MM.1S (cell line): ENCODE measurements at regions not wholly inside any gene's neighbourhood (a gene's known extent, or its start where the extent isn't known, plus 50 kb on each side); places are given as distances from the start of the nearest gene placed in this dataset.

Experiments
- DNase-seq: peaks from one replicate; pipeline ENCODE4 v3.0.0-alpha.2; 2015
- H2AFZ ChIP-seq: fragments of 300-600 bp; sonication (generic); 2 replicates; pipeline ENCODE4 v1.6.0; 2016; ENCODE audit warnings: antibody characterized with exemption, low read length
- H3F3A ChIP-seq: fragments of 300-600 bp; sonication (generic); 2 replicates; pipeline ENCODE4 v1.6.1; 2016; ENCODE audit warnings: mild to moderate bottlenecking, antibody characterized with exemption, low read length, moderate library complexity, mixed read lengths; ENCODE audit not compliant: insufficient read depth
- H3K27ac ChIP-seq: fragments of 300-600 bp; sonication (generic); 2 replicates; pipeline ENCODE4 v1.5.1; 2016; ENCODE audit warnings: mild to moderate bottlenecking, low read length
- H3K27me3 ChIP-seq: fragments of 300-600 bp; sonication (generic); replicated peaks from 2 replicates; pipeline ENCODE4 v1.6.0; 2016; ENCODE audit warnings: low read length; ENCODE audit not compliant: insufficient read depth
- H3K36me3 ChIP-seq: fragments of 300-600 bp; sonication (generic); replicated peaks from 2 replicates; pipeline ENCODE4 v1.6.1; 2016; ENCODE audit warnings: mild to moderate bottlenecking, low read length, mixed read lengths; ENCODE audit not compliant: insufficient read depth
- H3K4me1 ChIP-seq: fragments of 300-600 bp; sonication (generic); 2 replicates; pipeline ENCODE4 v1.6.1; 2016; ENCODE audit warnings: low read length, mixed read lengths
- H3K4me2 ChIP-seq: fragments of 300-600 bp; sonication (generic); 2 replicates; pipeline ENCODE4 v1.6.0; 2016; ENCODE audit warnings: low read depth, low read length
- H3K4me3 ChIP-seq: fragments of 300-600 bp; sonication (generic); 2 replicates; pipeline ENCODE4 v1.5.1; 2016; ENCODE audit warnings: low read length, mixed read lengths
- H3K79me2 ChIP-seq: fragments of 300-600 bp; sonication (generic); 2 replicates; pipeline ENCODE4 v1.6.1; 2016; ENCODE audit warnings: mixed run types, low read length, mixed read lengths
- H3K9ac ChIP-seq: fragments of 300-600 bp; sonication (generic); 2 replicates; pipeline ENCODE4 v1.6.1; 2016; ENCODE audit warnings: low read length, mixed read lengths
- H3K9me2 ChIP-seq: fragments of 300-600 bp; sonication (generic); replicated peaks from 2 replicates; pipeline ENCODE4 v1.6.1; 2016; ENCODE audit warnings: mild to moderate bottlenecking, low read length, mixed read lengths; ENCODE audit not compliant: insufficient read depth
- H3K9me3 ChIP-seq: fragments of 300-600 bp; sonication (generic); replicated peaks from 2 replicates; pipeline ENCODE4 v1.6.1; 2016; ENCODE audit warnings: mild to moderate bottlenecking, low read length, mixed read lengths; ENCODE audit not compliant: insufficient read depth
- H4K20me1 ChIP-seq: fragments of 300-600 bp; sonication (generic); 2 replicates; pipeline ENCODE4 v1.6.1; 2016; ENCODE audit warnings: mild to moderate bottlenecking, low read length, moderate library complexity, mixed read lengths; ENCODE audit not compliant: insufficient read depth
- CTCF ChIP-seq: fragments of 300-600 bp; sonication (generic); IDR thresholded peaks from 2 replicates; pipeline ENCODE4 v1.5.1; 2016; ENCODE audit warnings: antibody characterized with exemption, low read length, mixed read lengths
- EZH2 ChIP-seq: fragments of 300-600 bp; sonication (generic); optimal IDR thresholded peaks from 2 replicates; pipeline ENCODE3; 2017; ENCODE audit warnings: low read depth, mild to moderate bottlenecking, antibody characterized with exemption, low read length, mixed read lengths
- EZH2phosphoT487 ChIP-seq: fragments of 300-600 bp; sonication (generic); IDR thresholded peaks from 2 replicates; pipeline ENCODE4 v1.6.1; 2018; ENCODE audit warnings: antibody characterized with exemption, low read length

GRCh38 chr2:207244971-207245925 lies 79.5 kb upstream of the KLF7 start:
- no peaks in the 10 kb centered on the region for H3F3A ChIP-seq
- no peak for DNase-seq
- no peak for TF ChIP-seq EZH2
- no peak for TF ChIP-seq EZH2phosphoT487

GRCh38 chr2:207248702-207249377 lies 83.1 kb upstream of the KLF7 start:
- TF ChIP-seq EZH2phosphoT487 = no peak
- TF ChIP-seq EZH2 = no peak
- TF ChIP-seq CTCF = no peak
- no peak for DNase-seq
- Histone ChIP-seq H3K79me2 (no peaks in the 10 kb centered on the region), H2AFZ (no peak overlapping the region), H3K9me2 (no peaks in the 10 kb centered on the region), H3K4me1 (no peaks in the 10 kb centered on the region), H3K4me2 (no peak overlapping the region), H3K9me3 (no peaks in the 10 kb centered on the region), H3K36me3 (no peaks in the 10 kb centered on the region), H4K20me1 (no peaks in the 10 kb centered on the region), H3K27ac (no peak overlapping the region), H3K27me3 (no peaks in the 10 kb centered on the region), H3K4me3 (no peak overlapping the region), H3F3A (no peaks in the 10 kb centered on the region), H3K9ac (no peak overlapping the region)

More at GRCh38 chr2:207244971-207245925, 79.5 kb upstream of the KLF7 start:
- Histone ChIP-seq H3K36me3 (no peaks in the 10 kb centered on the region), H3K4me1 (no peaks in the 10 kb centered on the region; the same call in 1 of the 2 replicates), H3K9ac (no peak overlapping the region), H2AFZ (no peak overlapping the region), H3K27me3 (no peaks in the 10 kb centered on the region), H3K9me2 (no peaks in the 10 kb centered on the region), H3K4me3 (no peak overlapping the region), H3K27ac (no peak overlapping the region), H3K9me3 (no peaks in the 10 kb centered on the region), H4K20me1 (no peaks in the 10 kb centered on the region), H3K79me2 (no peaks in the 10 kb centered on the region), H3K4me2 (no peak overlapping the region)

- H3K79me2 ChIP-seq = no peaks in the 10 kb centered on the region
- H3K27me3 ChIP-seq = no peaks in the 10 kb centered on the region
- no peaks in the 10 kb centered on the region for H3F3A ChIP-seq
- no peak overlapping the region for H2AFZ ChIP-seq
- H3K4me2 ChIP-seq = no peak overlapping the region
- H4K20me1 ChIP-seq = no peaks in the 10 kb centered on the region
- TF ChIP-seq EZH2phosphoT487 = no peak
- no peak for TF ChIP-seq CTCF
- no peak for TF ChIP-seq EZH2
- H3K9me2 ChIP-seq = no peaks in the 10 kb centered on the region
- no peaks in the 10 kb centered on the region for H3K4me1 ChIP-seq
- no peaks in the 10 kb centered on the region for H3K9me3 ChIP-seq
- H3K27ac ChIP-seq = no peak overlapping the region
- DNase-seq = no peak
- no peaks in the 10 kb centered on the region for H3K36me3 ChIP-seq
- H3K9ac ChIP-seq = no peak overlapping the region
- H3K4me3 ChIP-seq = no peak overlapping the region
Observed at GRCh38 chr2:207251022-207251421, 85.3 kb upstream of the KLF7 start.
